ENCODE measurements at regions not wholly inside any gene's neighbourhood (a gene's known extent, or its start where the extent isn't known, plus 50 kb on each side); places are given as distances from the start of the nearest gene placed in this dataset.

- no peak for TF ChIP-seq MAX (IDR thresholded peaks at IDR 0.05)
- TF ChIP-seq ZBTB33 (IDR thresholded peaks at IDR 0.05), result no peak
- TF ChIP-seq CTCF (IDR thresholded peaks at IDR 0.05; ENCODE audit: low read depth, low read length, missing input control), result no peak
- no peak for TF ChIP-seq EGR1 (IDR thresholded peaks at IDR 0.05; ENCODE audit: low read depth in 2 of 2)
- no peak for TF ChIP-seq JUND (IDR thresholded peaks at IDR 0.05)
- TF ChIP-seq GABPA (IDR thresholded peaks at IDR 0.05 in 1 of 2, conservative IDR thresholded peaks at IDR 0.05 in 1 of 2), result no peak
- TF ChIP-seq YY1 (IDR thresholded peaks at IDR 0.05), result no peak
- TF ChIP-seq SP1 (IDR thresholded peaks at IDR 0.05), result no peak
- no peak for TF ChIP-seq REST (IDR thresholded peaks at IDR 0.05)
- TF ChIP-seq RAD21 (IDR thresholded peaks at IDR 0.05), result no peak
- no peak for TF ChIP-seq RXRA (IDR thresholded peaks at IDR 0.05)
- TF ChIP-seq TAF1 (conservative IDR thresholded peaks at IDR 0.05), result no peak
Observed at GRCh38 chr7:67807826-67808225, 811.2 kb downstream of the TYW1 start.
